ENCODE measurements at regions not wholly inside any gene's neighbourhood (a gene's known extent, or its start where the extent isn't known, plus 50 kb on each side); places are given as distances from the start of the nearest gene placed in this dataset.

DNA sequence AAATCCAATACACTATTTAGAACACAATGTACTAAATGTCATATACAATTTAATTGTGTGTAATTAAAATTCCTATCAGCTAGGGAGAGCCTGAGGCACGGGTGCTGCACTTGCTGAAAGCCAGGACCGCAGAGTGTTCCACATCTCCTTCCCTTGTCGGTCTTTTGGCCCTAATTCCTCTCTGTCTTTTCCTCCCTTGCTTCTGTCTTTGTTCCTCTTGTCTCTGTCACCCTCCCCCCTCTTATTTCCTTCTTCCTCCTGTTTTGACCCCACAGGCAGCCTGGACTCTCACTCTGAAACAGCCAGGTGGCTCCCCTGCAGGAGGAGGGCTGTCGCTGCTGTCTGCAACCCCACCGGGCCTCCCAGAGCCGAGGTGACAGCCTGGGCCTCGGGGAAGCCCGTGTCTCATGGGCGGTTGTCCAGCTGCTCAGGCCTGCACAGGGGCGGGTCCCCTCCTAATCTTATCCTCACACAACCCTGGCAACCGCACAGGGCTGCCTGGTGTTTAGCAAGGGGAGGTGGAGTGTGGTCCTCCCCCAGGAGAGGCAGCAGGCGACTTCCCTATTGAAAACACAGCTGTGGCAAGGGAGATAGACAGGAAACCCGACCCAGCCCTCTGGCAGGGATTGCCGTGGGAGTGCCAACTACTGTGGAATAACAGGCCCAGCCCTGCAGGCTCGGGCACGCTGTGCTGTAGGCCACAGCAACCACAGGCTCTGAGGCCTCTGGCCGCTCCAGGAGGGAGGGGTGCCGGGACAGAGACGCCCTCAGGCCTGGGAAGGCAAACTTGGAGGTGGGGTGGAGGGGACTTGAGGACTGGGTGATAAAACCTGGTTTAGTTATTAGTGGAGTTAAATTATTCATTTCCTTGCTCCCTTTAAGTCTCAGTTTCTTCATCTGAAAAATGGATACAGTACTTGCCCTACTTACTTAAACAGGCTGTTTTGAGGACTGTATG lies 68.8 kb upstream of the WDR26 start (continued):
- TF ChIP-seq, protein P1, sequence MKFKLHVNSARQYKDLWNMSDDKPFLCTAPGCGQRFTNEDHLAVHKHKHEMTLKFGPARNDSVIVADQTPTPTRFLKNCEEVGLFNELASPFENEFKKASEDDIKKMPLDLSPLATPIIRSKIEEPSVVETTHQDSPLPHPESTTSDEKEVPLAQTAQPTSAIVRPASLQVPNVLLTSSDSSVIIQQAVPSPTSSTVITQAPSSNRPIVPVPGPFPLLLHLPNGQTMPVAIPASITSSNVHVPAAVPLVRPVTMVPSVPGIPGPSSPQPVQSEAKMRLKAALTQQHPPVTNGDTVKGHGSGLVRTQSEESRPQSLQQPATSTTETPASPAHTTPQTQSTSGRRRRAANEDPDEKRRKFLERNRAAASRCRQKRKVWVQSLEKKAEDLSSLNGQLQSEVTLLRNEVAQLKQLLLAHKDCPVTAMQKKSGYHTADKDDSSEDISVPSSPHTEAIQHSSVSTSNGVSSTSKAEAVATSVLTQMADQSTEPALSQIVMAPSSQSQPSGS (IDR thresholded peaks at IDR 0.05; ENCODE audit: low read length): no peak
- TF ChIP-seq NFXL1 (IDR thresholded peaks at IDR 0.05; ENCODE audit: borderline replicate concordance) (no peak), SUZ12 (IDR thresholded peaks at IDR 0.05; ENCODE audit: unreplicated experiment) (no peak), ZNF24 (IDR thresholded peaks at IDR 0.05) (no peak), GATAD2B (conservative IDR thresholded peaks at IDR 0.05; ENCODE audit: low read depth) (no peak; the same call in none of the 2 replicates), STAT1 (conservative IDR thresholded peaks at IDR 0.05) (0 out of 2 replicates have a peak, but pooled peaks have one; percentile 53), HDAC2 (IDR thresholded peaks at IDR 0.05) (no peak), FOS (IDR thresholded peaks at IDR 0.05; ENCODE audit: borderline replicate concordance, extremely low read depth, insufficient read length) (no peak), CBX5 (IDR thresholded peaks at IDR 0.05; ENCODE audit: low read depth) (no peak), TBL1XR1 (IDR thresholded peaks at IDR 0.05; ENCODE audit: low read depth, low read length) (peak; percentile 73), NR2F1 (conservative IDR thresholded peaks at IDR 0.05) (peak; percentile 69)
- TF ChIP-seq, protein P2, sequence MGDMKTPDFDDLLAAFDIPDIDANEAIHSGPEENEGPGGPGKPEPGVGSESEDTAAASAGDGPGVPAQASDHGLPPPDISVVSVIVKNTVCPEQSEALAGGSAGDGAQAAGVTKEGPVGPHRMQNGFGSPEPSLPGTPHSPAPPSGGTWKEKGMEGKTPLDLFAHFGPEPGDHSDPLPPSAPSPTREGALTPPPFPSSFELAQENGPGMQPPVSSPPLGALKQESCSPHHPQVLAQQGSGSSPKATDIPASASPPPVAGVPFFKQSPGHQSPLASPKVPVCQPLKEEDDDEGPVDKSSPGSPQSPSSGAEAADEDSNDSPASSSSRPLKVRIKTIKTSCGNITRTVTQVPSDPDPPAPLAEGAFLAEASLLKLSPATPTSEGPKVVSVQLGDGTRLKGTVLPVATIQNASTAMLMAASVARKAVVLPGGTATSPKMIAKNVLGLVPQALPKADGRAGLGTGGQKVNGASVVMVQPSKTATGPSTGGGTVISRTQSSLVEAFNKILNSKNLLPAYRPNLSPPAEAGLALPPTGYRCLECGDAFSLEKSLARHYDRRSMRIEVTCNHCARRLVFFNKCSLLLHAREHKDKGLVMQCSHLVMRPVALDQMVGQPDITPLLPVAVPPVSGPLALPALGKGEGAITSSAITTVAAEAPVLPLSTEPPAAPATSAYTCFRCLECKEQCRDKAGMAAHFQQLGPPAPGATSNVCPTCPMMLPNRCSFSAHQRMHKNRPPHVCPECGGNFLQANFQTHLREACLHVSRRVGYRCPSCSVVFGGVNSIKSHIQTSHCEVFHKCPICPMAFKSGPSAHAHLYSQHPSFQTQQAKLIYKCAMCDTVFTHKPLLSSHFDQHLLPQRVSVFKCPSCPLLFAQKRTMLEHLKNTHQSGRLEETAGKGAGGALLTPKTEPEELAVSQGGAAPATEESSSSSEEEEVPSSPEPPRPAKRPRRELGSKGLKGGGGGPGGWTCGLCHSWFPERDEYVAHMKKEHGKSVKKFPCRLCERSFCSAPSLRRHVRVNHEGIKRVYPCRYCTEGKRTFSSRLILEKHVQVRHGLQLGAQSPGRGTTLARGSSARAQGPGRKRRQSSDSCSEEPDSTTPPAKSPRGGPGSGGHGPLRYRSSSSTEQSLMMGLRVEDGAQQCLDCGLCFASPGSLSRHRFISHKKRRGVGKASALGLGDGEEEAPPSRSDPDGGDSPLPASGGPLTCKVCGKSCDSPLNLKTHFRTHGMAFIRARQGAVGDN (IDR thresholded peaks at IDR 0.05): no peak; the same call in 1 of the 2 replicates
- TF ChIP-seq, protein P3, sequence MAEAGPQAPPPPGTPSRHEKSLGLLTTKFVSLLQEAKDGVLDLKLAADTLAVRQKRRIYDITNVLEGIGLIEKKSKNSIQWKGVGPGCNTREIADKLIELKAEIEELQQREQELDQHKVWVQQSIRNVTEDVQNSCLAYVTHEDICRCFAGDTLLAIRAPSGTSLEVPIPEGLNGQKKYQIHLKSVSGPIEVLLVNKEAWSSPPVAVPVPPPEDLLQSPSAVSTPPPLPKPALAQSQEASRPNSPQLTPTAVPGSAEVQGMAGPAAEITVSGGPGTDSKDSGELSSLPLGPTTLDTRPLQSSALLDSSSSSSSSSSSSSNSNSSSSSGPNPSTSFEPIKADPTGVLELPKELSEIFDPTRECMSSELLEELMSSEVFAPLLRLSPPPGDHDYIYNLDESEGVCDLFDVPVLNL (IDR thresholded peaks at IDR 0.05; ENCODE audit: low read depth, low read length): no peak

Measured in GM12878 (cell line).